ENCODE measurements at regions not wholly inside any gene's neighbourhood (a gene's known extent, or its start where the extent isn't known, plus 50 kb on each side); places are given as distances from the start of the nearest gene placed in this dataset.

GRCh38 chr14:101135796-101136742, 232.5 kb upstream of the RTL1 start:
- no peak for DNase-seq
- no peak for ATAC-seq
- intact Hi-C loops (cut with micrococcal nuclease), result no loop called here

DNA sequence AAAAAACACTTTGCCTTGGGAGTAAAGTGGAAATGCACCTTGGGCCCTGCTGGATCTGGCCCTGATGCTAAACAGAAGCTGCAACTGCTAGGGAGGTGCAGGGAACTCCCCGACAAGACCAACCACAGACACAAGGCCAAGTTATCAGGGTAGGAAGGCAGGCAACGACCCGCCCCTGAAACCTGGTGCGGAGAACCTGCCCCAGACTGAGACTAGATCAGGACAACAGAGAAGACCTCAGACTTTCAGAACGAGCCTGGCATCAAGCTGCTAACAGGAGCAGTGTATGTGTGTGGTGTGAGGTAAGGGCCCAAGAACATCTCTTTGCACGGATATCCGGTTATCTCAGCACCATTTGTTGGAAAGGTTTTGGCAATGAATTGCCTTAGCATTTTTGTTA, 233.7 kb upstream of the RTL1 start:
- intact Hi-C loops (cut with micrococcal nuclease), result no loop called here
- no peak for DNase-seq

GRCh38 chr14:101147848-101148247, 244.3 kb upstream of the RTL1 start:
- DNase-seq (no peak), ATAC-seq (no peak)
- intact Hi-C loops (cut with micrococcal nuclease), result no loop called here

More for the DNA sequence above, 233.7 kb upstream of the RTL1 start:
- ATAC-seq, result no peak

DNA sequence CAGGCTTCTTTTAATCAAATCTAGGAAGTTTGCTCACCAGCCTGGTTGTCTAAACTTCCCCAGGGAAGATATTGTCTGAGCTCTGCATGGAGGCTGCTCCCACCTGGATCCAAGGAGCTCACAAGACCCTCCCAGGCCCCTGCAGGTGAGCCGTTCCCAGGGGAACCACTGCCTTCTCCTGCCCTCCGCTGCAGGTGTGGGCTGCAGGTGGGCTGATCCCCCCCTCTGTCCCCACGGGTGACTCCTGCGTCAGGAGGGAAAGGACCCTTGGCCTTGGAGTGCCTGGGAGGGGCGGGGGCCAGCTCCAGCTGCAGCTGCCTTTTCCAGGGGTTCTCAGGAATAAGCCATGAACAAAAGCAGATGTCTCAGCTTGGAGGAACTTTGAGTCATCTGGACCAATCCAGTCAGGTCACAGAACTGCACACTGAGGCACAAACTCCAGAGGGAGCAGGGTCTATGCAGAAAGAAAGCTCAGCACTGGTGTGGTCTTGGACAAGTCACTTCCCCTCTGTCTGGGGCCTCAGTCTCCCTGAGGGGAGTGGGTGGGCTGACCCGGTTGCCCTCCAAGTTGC, 246.6 kb upstream of the RTL1 start:
- DNase-seq, result no peak
- intact Hi-C loops (cut with micrococcal nuclease), result no loop called here

GRCh38 chr14:101151226-101151926, 247.9 kb upstream of the RTL1 start:
- intact Hi-C loops (cut with micrococcal nuclease), result no loop called here
- ATAC-seq, result no peak
- DNase-seq, result no peak

More for the DNA sequence above, 246.6 kb upstream of the RTL1 start:
- ATAC-seq, result no peak

GRCh38 chr14:101151927-101152305, 248.4 kb upstream of the RTL1 start:
- intact Hi-C loops (cut with micrococcal nuclease), result no loop called here
- no peak for DNase-seq
- ATAC-seq, result no peak

GRCh38 chr14:101152855-101153254, 249.3 kb upstream of the RTL1 start:
- intact Hi-C loops (cut with micrococcal nuclease), result no loop called here

GRCh38 chr14:101153691-101154090, 250.2 kb upstream of the RTL1 start:
- ATAC-seq, result no peak
- intact Hi-C loops (cut with micrococcal nuclease), result no loop called here

More at GRCh38 chr14:101152855-101153254, 249.3 kb upstream of the RTL1 start:
- DNase-seq (no peak), ATAC-seq (no peak)

GRCh38 chr14:101155575-101155974, 252.1 kb upstream of the RTL1 start:
- DNase-seq, result no peak
- no peak for ATAC-seq
- intact Hi-C loops (cut with micrococcal nuclease), result no loop called here

More at GRCh38 chr14:101153691-101154090, 250.2 kb upstream of the RTL1 start:
- no peak for DNase-seq

DNA sequence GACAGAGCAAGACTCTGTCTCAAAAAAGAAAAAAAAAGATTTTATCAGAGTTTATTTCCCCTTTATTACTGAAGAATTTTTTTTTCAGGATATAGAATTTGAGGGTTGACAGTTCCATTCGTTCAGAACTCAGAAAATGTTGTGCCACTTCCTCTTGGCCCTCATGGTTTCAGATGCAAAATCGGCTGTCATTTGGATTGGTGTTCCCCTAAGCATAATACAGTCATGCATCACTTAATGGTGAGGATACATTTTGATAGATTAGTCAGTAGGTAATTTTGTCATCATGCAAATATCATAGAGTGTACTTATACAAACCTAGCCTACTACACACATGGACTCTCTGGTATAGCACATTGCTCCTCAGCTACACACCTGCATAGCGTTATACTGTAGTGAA, 263.9 kb upstream of the RTL1 start:
- no peak for DNase-seq
- ATAC-seq, result no peak
- intact Hi-C loops (cut with micrococcal nuclease), result no loop called here

GRCh38 chr14:101169267-101169666, 265.7 kb upstream of the RTL1 start:
- intact Hi-C loops (cut with micrococcal nuclease), result no loop called here
- ATAC-seq (no peak), DNase-seq (no peak)

DNA sequence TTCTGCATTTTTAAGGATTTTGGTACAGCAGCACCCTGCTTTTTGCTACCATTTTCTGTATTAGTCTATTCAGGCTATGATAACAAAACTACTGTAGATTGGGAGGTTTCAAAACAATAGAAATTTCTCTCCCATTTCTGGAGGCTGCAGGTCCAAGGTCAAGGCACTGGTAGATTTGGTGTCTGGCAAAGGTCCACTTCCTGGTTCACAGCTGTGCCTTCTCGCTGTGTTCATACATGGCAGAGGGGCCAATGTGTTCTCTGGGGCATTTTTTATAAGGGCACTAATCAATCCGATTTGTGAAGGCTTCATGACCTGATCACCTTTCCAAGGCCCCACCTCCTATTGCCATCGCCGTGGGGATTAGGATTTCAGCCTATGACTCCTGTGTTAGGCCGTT, 268.1 kb upstream of the RTL1 start:
- intact Hi-C loops (cut with micrococcal nuclease), result no loop called here
- DNase-seq (no peak), ATAC-seq (no peak)

GRCh38 chr14:101173698-101174521, 270.4 kb upstream of the RTL1 start:
- DNase-seq (no peak), ATAC-seq (no peak)
- intact Hi-C loops (cut with micrococcal nuclease), result no loop called here

DNA sequence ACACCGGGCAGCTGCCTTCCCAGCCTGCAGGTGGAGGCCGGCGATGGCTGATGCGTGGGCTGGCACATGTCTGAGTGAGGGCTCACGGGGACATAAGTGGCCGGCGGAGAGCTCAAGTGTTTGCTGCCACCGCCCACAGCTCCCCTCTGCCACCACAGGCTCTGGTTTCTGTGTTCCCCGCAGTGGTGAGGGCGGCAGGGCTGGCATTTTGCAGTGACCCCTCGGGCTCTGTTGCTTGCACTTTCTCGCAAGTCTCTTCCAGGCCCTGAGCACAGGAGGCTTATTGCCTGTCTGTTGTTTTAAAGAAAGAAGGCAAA, 271.0 kb upstream of the RTL1 start:
- no peak for ATAC-seq
- intact Hi-C loops (cut with micrococcal nuclease), result no loop called here
- no peak for DNase-seq

DNA sequence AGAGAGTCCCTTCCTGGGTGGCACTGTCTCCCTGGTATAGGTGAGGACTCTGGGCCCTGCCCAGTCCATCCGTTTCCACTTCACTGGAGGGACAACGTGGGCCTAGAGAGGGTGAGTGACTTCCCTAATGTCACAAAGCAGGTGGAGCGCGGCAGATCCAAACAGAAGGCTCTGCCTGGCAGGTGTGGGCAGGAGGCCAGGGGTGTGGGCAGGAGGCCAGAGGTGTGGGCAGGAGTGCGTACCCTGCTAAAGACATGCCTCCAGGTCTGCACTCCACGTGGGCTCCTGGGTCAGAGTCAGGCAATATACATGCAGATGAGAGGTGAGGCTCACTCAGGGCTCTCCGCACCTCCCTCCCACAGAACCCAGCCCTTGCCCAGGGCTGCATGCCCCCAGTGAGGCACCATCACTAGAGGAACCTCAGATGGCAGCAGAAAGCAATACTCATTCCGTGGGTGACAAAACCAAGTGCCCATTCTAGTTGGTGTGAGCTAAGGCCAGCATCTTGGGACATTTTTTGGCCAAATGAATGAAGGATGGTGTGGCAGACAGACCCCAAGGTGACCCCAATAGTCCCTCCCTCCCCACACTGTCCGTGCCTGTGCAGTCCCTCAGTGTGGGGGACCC, 271.6 kb upstream of the RTL1 start:
- intact Hi-C loops (cut with micrococcal nuclease), result no loop called here
- no peak for DNase-seq
- no peak for ATAC-seq

DNA sequence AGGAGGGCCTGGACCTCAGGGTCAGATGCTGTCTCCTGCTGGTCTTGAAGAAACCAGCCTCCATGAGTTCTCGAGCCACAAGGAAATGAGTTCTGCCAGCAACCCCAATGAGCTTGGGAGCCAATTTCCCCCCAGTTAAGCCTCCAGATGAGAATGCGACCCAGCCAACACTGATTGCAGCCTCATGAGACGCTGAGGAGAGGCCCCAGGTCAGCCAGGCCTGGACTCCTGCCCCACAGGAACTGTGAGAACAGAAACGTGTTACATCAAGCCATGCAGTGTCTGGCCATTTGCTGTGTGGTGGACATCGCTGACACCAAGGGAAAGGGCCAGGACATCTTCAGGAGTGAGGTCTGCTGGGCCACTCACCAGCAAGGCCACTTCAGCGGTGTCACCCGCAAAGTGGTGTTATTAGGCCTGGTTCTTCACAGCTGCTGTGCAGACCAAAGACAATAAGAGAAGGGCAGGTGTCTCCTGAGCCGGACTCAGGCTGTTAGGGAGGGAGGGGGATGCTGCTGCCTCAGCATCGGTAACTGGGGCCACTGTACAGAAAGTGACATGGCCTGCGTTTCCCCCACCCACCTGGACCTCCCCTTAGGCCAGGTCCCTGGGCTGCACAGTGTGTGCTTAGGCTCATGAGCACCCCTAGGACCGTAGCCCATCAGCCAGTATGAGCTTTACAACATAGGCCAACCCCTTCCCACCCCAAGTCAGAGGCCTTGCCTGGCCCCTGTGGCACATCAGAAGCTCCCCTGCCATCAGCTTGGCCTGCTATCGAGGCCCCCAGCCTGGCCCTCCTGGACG, 272.4 kb upstream of the RTL1 start:
- DNase-seq (no peak), ATAC-seq (no peak)
- intact Hi-C loops (cut with micrococcal nuclease), result no loop called here

- intact Hi-C loops (cut with micrococcal nuclease), result no loop called here
- DNase-seq (no peak), ATAC-seq (no peak)
Observed at GRCh38 chr14:101176535-101177205, 273.1 kb upstream of the RTL1 start.
